HL-60/S4 treated with retinoic acid at 250 ng/mL for 4 days and 3 days (cell line): ENCODE measurements at regions not wholly inside any gene's neighbourhood (a gene's known extent, or its start where the extent isn't known, plus 50 kb on each side); places are given as distances from the start of the nearest gene placed in this dataset.
"Not testable (repeated sequence)": the region's sequence is repeated elsewhere in the genome, so short reads cannot be mapped to it uniquely, and the experiment has no call there.

Experiments
- in situ Hi-C: fragments of 300-500 bp; cut with MboI; formaldehyde crosslinking; loops from 2 replicates; pipeline ENCODE4 v1.7.0; 2022; ENCODE audit warnings: low sequenced_read_pairs

DNA sequence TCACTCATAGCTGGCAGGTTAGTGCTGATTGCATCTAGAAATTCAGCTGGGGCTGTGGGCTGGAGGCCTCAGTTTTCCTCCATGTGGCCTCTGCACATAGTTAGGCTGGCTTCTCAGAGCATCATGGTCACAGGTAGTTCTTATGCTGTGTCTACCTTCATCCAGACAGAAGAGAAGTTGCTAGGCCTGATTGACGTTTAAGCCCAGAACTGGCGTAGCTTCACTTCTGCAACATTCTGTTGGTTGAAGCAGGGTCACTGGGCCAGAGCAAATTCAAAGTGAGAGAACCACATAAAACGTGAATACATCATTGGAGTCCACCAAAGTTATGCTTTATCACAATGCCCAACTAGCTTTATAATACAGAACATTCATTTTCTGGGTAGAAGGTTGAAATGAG, 116.0 kb downstream of the SPP2 start:
- in situ Hi-C loops: no loop called here

DNA sequence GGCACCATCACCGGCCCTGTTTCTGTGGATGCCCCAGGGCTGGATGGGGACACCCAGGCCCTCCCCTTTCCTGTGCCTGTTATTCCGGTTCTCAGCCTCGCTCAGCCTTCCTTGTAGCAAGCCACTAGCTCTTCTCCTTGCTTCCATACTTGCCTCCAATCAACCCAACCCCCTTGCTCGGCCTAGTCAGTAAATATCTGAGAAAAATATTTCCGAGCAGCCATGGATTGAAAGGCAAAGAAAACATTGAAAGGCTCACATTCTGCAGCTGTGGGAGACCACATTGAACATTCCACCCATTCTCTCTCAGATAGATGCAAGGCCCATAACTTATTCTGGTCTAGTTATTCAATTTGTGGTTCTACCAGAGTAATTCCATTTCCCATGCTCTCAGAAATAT, 114.9 kb downstream of the SPP2 start:
- in situ Hi-C loops: no loop called here

GRCh38 chr2:234164493-234165413, 114.3 kb downstream of the SPP2 start:
- in situ Hi-C loops: no loop called here

GRCh38 chr2:234163510-234164045, 113.1 kb downstream of the SPP2 start:
- in situ Hi-C loops: no loop called here

GRCh38 chr2:234162861-234163260, 112.4 kb downstream of the SPP2 start:
- in situ Hi-C loops: no loop called here

- in situ Hi-C loops: no loop called here
These were observed 111.4 kb downstream of the SPP2 start for GRCh38 chr2:234161932-234162331.

DNA sequence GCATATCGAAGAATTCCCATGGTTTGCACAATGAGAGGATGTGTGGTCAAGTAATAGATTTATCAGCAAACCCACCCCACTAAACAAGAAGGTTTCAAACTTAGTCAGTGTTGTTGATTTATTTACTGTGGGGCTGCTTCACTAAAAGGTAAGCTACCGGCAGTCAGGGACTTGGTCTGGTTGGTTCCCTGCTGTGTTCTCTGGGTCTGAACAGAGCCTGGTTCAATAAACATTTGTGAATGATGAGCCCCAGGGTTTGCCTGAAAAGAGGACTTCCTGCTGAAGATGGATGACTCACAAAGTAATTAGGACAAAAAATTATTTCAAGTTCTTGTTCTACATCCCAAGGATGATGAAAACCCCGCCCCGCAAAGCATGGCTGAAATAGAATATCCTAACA, 108.3 kb downstream of the SPP2 start:
- in situ Hi-C loops: no loop called here

DNA sequence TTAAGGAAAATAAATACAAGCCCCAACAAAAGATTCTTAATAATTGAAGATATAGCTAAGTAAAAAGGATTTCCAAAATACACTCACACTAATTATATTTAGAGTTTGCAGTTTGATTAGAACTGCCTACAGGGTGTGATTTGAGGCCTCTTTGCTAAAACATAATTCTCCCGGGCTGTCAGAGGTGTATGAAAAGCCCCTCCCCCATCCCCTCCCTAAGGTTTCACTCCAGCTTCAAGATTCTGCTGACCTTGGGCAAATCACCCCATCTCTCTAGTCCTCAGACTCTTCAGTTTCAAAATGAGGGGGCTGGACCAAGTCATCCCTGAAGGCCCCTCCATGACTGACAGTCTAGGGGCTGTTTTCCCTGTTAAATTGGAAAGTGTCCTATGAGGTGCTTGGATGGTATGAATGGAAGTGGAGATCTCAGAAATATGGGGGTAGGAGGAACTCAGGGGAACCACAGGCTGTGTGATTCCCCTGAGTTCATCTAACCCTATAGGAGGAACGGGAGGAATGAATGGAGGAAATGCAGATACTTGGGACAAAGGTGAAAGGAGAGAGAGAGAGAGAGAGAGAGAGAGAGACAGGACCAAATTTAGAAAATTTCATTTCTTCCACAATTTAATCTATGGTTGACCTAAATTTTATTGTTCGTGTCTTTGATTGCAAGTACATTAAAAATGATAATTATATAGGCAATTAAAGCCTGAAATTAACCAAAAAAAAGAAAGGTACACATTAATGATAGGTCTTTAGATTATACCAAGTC, 107.5 kb downstream of the SPP2 start:
- in situ Hi-C loops: no loop called here

DNA sequence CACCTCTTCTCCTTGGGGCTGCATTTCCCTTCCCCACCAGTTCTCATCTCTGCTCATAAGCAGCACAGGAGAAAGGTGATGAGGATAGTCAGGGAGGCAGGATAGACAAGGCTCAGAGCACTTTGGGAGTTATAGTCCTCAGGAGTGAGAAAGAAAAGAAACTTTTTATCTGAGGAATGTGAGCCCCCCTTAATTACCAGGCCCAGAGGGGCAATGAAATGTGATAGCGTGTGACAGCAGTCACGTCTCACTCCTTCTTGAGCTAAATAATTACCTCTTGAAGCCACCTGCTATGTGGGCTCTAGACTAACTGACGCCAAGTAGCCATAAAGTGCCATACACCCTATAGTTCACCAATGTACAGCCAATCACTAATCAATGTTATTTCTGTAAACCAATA, 105.8 kb downstream of the SPP2 start:
- in situ Hi-C loops: no loop called here

GRCh38 chr2:234152835-234153234, 102.3 kb downstream of the SPP2 start:
- in situ Hi-C loops: not testable (repeated sequence)

DNA sequence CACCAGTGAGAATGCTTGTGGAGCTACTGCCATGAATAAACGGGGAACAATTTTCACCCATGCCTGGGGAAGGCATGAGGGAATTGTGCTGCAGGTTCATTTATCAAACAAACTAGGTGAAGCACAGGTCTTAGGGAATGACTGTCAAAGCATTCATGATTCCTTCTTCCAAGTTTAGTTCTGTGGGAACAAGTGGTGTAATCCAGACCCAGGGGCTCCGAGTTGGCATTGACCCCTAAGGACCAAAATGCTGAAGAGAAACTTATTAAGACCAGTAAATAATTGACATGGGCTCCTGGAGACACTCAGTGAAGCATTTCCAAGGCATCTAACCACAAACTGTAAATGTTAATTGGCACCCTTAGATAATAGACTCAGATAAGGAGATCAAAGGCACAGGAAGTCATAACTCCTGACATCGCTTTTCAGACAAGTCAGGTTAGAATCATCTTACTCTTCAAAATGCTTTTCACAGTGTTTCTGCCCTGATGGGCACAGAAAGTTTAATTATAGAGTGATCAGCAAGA, 96.9 kb downstream of the SPP2 start:
- in situ Hi-C loops: loop anchor here (25.0 kb wide), 1 partner anchor 390 kb away; no protein-coding TSS in a partner anchor

- in situ Hi-C loops: loop anchor here (25.0 kb wide), 1 partner anchor 391 kb away; no protein-coding TSS in a partner anchor
These were observed 95.8 kb downstream of the SPP2 start for GRCh38 chr2:234146087-234146826.

DNA sequence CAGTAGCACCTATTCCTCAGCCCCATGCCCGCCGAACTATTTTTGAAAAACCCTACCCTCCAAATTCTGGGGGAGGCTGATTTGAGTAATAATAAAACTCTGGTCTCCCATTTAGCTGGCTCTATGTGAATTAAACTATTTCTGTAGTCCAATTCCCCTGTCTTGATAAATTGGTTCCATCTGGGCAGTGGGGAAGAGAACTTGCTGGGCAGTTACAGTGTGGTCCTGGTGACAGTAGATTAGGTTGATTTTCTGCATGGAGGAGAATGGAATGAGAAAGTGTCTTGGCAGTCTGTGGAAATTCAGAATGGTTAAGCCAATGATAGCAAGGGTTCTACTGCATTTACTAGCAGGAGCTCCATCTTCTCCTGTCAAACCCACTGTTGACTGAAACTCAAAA, 95.0 kb downstream of the SPP2 start:
- in situ Hi-C loops: loop anchor here (25.0 kb wide), 1 partner anchor 392 kb away; no protein-coding TSS in a partner anchor

DNA sequence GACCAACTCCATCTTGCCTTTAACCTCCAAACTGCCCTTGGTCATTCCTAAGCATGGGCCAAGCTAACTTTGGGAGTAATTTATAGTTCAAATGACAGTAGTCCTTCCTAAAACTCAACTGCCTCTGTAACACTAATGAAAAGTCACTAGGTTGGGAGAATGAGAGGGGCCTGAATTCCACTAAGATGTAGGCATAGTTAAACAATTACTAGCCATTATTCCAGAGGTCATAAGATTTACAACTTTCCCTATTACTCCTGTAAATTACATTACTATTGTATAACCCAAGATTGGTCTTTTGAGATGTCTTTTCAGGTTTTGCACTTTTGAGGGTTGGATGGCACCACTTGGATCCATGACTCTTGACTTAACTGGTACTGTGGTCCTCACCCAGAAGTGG, 94.6 kb downstream of the SPP2 start:
- in situ Hi-C loops: loop anchor here (25.0 kb wide), 1 partner anchor 392 kb away; no protein-coding TSS in a partner anchor

DNA sequence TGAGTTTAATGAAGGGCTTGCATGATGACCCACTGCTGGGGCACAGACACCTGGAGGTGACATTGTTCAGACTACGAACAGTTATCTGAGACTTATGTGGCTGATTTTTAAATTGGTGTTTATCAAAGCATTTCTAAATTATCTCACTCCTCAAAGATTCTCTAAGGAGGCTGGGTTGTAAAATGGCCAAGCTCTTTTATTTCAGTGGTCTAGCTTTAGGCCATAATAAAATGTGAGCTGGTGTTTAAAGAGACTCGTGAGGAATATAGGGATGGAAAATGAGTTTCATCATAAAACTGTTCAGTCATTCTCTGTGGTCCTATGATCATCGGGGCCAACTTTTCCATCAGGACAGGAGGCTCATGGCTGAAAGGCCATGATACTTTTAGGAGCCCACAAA, 93.4 kb downstream of the SPP2 start:
- in situ Hi-C loops: loop anchor here (25.0 kb wide), 1 partner anchor 393 kb away; no protein-coding TSS in a partner anchor

GRCh38 chr2:234142530-234142929, 92.0 kb downstream of the SPP2 start:
- in situ Hi-C loops: loop anchor here (25.0 kb wide), 1 partner anchor 395 kb away; no protein-coding TSS in a partner anchor

GRCh38 chr2:234139755-234140154, 89.3 kb downstream of the SPP2 start:
- in situ Hi-C loops: loop anchor here (25.0 kb wide), 1 partner anchor 398 kb away; no protein-coding TSS in a partner anchor

DNA sequence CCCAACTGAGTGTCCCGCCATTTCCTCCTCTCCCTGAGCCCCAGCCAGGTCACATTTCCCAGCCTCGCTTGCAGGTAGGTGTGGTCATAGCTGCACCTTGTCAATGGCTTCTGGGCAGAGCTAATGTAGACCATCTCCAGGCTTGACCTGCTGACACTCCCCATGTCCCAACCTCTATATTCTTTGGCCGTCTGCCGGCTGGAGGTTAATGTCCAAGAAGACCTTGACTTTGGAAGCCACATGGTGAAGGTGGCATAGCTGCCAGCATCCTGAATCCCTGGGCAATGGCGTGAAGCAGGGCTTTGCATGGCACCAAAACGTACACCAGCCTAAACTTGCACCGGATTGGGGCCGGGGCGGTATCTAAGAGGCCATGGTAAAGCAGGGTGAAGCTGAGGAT, 88.3 kb downstream of the SPP2 start:
- in situ Hi-C loops: loop anchor here (25.0 kb wide), 1 partner anchor 398 kb away; no protein-coding TSS in a partner anchor

GRCh38 chr2:234137400-234138014, 87.0 kb downstream of the SPP2 start:
- in situ Hi-C loops: loop anchor here (25.0 kb wide), 1 partner anchor 400 kb away; no protein-coding TSS in a partner anchor

DNA sequence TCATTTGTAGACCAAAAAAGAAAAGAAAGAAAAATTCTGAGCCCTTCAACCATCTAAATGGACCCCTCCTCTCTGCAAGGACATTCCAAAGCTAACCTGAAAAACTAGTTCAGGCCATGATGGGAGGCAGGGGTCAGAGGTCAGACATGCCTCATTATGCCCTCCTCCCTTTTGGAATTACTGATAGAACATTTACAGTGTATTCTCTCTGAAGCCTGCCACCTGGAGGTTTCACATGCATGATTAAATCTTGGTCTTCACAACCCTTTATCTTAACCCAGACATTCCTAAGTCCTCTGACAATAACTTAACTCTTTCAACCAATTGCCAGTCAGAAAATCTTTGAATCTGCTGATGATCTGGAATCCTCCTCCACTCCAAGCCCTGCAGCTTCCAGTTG, 86.0 kb downstream of the SPP2 start:
- in situ Hi-C loops: loop anchor here (25.0 kb wide), 1 partner anchor 401 kb away; no protein-coding TSS in a partner anchor
